Astrocyte of the spinal cord (primary cell): ENCODE measurements at regions not wholly inside any gene's neighbourhood (a gene's known extent, or its start where the extent isn't known, plus 50 kb on each side); places are given as distances from the start of the nearest gene placed in this dataset.
A peak's percentile ranks its signal among the peaks of the same experiment; 100 is the strongest.

Source experiments
- DNase-seq: peaks from one replicate; pipeline ENCODE4 v3.0.0; 2011; ENCODE audit warnings: low read depth, low spot score
- H3K4me3 ChIP-seq: 2 replicates; pipeline ENCODE4 v1.5.1; 2011; ENCODE audit warnings: low read depth, mild to moderate bottlenecking, low read length, moderate library complexity
- CTCF ChIP-seq: IDR thresholded peaks from 2 replicates; pipeline ENCODE4 v1.5.1; 2012; ENCODE audit warnings: low read depth, mild to moderate bottlenecking, low read length, inconsistent platforms
- in situ Hi-C: cut with HindIII; loops from 2 replicates; pipeline ENCODE4 v1.10.0; 2017; ENCODE audit warnings: low sequenced_read_pairs

GRCh38 chr4:28350485-28350884, 1489.8 kb downstream of the STIM2 start:
- no peak for TF ChIP-seq CTCF
- in situ Hi-C loops, result no loop called here
- DNase-seq, result peak; percentile 8
- no peak overlapping the region for H3K4me3 ChIP-seq

GRCh38 chr4:28351102-28351501, 1490.5 kb downstream of the STIM2 start:
- in situ Hi-C loops, result no loop called here
- no peak overlapping the region for H3K4me3 ChIP-seq
- no peak for TF ChIP-seq CTCF
- no peak for DNase-seq

- TF ChIP-seq CTCF, result no peak
- in situ Hi-C loops, result no loop called here
- no peak overlapping the region for H3K4me3 ChIP-seq
- no peak for DNase-seq
These were observed 1491.2 kb downstream of the STIM2 start for GRCh38 chr4:28351826-28352225.

- in situ Hi-C loops, result no loop called here
- DNase-seq, result no peak
- no peak overlapping the region for H3K4me3 ChIP-seq
- TF ChIP-seq CTCF, result no peak
These were observed 1494.4 kb downstream of the STIM2 start for GRCh38 chr4:28354880-28355656.

GRCh38 chr4:28357990-28358389, 1497.3 kb downstream of the STIM2 start:
- in situ Hi-C loops, result no loop called here
- peak; percentile 23 for TF ChIP-seq CTCF
- no peak for DNase-seq
- no peak overlapping the region for H3K4me3 ChIP-seq

GRCh38 chr4:28358606-28359005, 1498.0 kb downstream of the STIM2 start:
- DNase-seq, result no peak
- in situ Hi-C loops, result no loop called here
- no peak overlapping the region for H3K4me3 ChIP-seq
- TF ChIP-seq CTCF, result no peak
